ENCODE measurements at regions not wholly inside any gene's neighbourhood (a gene's known extent, or its start where the extent isn't known, plus 50 kb on each side); places are given as distances from the start of the nearest gene placed in this dataset.

DNA sequence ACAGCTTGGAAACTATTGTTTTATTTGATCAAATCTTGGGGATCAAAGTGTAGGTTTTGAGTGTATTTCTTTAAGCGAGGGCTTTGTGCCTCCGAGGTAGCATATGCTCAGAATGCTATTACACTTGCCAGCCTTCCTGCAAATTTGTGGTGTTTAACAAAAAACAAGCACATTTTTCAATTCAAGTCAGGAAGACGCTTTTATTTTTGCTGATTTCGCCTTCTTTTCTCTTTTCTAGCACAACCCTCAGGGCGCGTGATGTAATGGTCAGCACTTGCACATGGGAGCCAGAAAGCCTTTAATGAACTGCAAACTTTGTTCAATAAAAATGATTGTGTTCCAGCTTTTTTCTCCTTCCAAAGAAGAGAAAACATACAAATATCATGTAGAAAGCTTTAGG is 466.5 kb downstream of the PRKD1 start:
- no TSS peak for BruUV-seq (replicated peaks)
- Histone ChIP-seq H4K8ac (ENCODE audit: low read depth in 2 of 2, low read length in 2 of 2) (no peak overlapping the region), H3K36me3 (ENCODE audit: control insufficient read depth, insufficient read depth, low read length) (no peaks in the 10 kb centered on the region), H3K4me3 (ENCODE audit: insufficient read depth, low read depth, low read length) (no peak overlapping the region), H3K23ac (ENCODE audit: low read depth, low read length) (no peak overlapping the region; the same call in 1 of the 2 replicates), H2AFZ (replicated peaks; ENCODE audit: low read length, poor library complexity) (no peak overlapping the region), H2AK9ac (replicated peaks; ENCODE audit: low read depth, low read length, poor library complexity) (no peak overlapping the region), H3K4ac (ENCODE audit: low read depth, low read length) (no peak overlapping the region), H3K14ac (replicated peaks; ENCODE audit: low read depth, low read length) (no peak overlapping the region), H3K4me2 (ENCODE audit: low read depth, low read length) (no peak overlapping the region), H4K5ac (ENCODE audit: low read depth, low read length) (no peak overlapping the region), H3K9ac (ENCODE audit: low read depth, low read length) (no peak overlapping the region), H2BK5ac (ENCODE audit: low read depth, low read length, poor library complexity, severe bottlenecking) (no peak overlapping the region), H3K18ac (ENCODE audit: low read depth, low read length) (no peak overlapping the region), H3K56ac (ENCODE audit: extremely low read depth, insufficient read depth, low read length) (no peak overlapping the region), H2BK120ac (ENCODE audit: low read depth, low read length) (no peak overlapping the region), H2BK15ac (ENCODE audit: low read depth, low read length) (no peak overlapping the region), H3K9me3 (ENCODE audit: control insufficient read depth, insufficient read depth, low read length) (no peaks in the 10 kb centered on the region), H3K79me1 (ENCODE audit: low read depth in 1 of 2, low read length in 2 of 2) (no peaks in the 10 kb centered on the region), H2AK5ac (ENCODE audit: low read depth, low read length) (no peak overlapping the region), H3K4me1 (ENCODE audit: control insufficient read depth, insufficient read depth, low read length) (peaks cover 2% of the 10 kb centered on the region; the same call in 1 of the 2 replicates), H3K27ac (ENCODE audit: insufficient read depth, low read length) (no peak overlapping the region), H2BK20ac (ENCODE audit: low read depth, low read length) (no peak overlapping the region), H4K20me1 (ENCODE audit: insufficient read depth, low read length) (no peaks in the 10 kb centered on the region), H3K9me1 (ENCODE audit: insufficient read depth, low read length) (no peaks in the 10 kb centered on the region), H4K91ac (ENCODE audit: insufficient read depth, low read depth, low read length) (no peak overlapping the region), H3K27me3 (ENCODE audit: control insufficient read depth, insufficient read depth, low read length) (no peaks in the 10 kb centered on the region)
- POLR2A ChIA-PET (ENCODE audit: unreplicated experiment) = no interaction called here
- ATAC-seq (ENCODE audit: low read depth) (no peak), DNase-seq (no peak)
- intact Hi-C loops (cut with micrococcal nuclease) (loop anchor here (5.0 kb wide), 1 partner anchor 244 kb away; no protein-coding TSS in a partner anchor), in situ Hi-C loops (cut with MboI; ENCODE audit: low sequenced_read_pairs) (no loop called here), dilution Hi-C loops (cut with HindIII; ENCODE audit: low sequenced_read_pairs, unreplicated experiment) (no loop called here)
- WGBS, 2 experiments (ENCODE audit: extremely low coverage in 2 of 2, insufficient read length in 1 of 2) = 90% methylated on average over 2 of the region's 6 CpGs; no CpG with 5 or more reads in 1 of the 2 experiments
- TF ChIP-seq MAFK (IDR thresholded peaks at IDR 0.05; ENCODE audit: low read depth, low read length) (no peak), SMC3 (IDR thresholded peaks at IDR 0.05; ENCODE audit: low read depth, low read length) (no peak), RCOR1 (IDR thresholded peaks at IDR 0.05; ENCODE audit: insufficient replicate concordance, low read length) (no peak), CHD1 (IDR thresholded peaks at IDR 0.05; ENCODE audit: low read depth, low read length) (no peak), FOS (IDR thresholded peaks at IDR 0.05; ENCODE audit: low read depth, low read length) (no peak), RAD21 (IDR thresholded peaks at IDR 0.05; ENCODE audit: low read length) (no peak), RFX5 (IDR thresholded peaks at IDR 0.05; ENCODE audit: low read depth, low read length) (no peak), MAZ (IDR thresholded peaks at IDR 0.05; ENCODE audit: borderline replicate concordance, low read depth, low read length) (no peak), NFE2L2 (IDR thresholded peaks at IDR 0.05; ENCODE audit: low read depth, low read length) (no peak), POLR2A (IDR thresholded peaks at IDR 0.05; ENCODE audit: low read depth, low read length) (no peak), BHLHE40 (IDR thresholded peaks at IDR 0.05; ENCODE audit: low read depth, low read length) (no peak), MXI1 (IDR thresholded peaks at IDR 0.05; ENCODE audit: borderline replicate concordance, low read depth, low read length) (no peak)
- TF ChIP-seq, protein P1, sequence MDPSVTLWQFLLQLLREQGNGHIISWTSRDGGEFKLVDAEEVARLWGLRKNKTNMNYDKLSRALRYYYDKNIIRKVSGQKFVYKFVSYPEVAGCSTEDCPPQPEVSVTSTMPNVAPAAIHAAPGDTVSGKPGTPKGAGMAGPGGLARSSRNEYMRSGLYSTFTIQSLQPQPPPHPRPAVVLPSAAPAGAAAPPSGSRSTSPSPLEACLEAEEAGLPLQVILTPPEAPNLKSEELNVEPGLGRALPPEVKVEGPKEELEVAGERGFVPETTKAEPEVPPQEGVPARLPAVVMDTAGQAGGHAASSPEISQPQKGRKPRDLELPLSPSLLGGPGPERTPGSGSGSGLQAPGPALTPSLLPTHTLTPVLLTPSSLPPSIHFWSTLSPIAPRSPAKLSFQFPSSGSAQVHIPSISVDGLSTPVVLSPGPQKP (IDR thresholded peaks at IDR 0.05; ENCODE audit: borderline replicate concordance, low read depth, low read length) = no peak
- TF ChIP-seq, protein P2, sequence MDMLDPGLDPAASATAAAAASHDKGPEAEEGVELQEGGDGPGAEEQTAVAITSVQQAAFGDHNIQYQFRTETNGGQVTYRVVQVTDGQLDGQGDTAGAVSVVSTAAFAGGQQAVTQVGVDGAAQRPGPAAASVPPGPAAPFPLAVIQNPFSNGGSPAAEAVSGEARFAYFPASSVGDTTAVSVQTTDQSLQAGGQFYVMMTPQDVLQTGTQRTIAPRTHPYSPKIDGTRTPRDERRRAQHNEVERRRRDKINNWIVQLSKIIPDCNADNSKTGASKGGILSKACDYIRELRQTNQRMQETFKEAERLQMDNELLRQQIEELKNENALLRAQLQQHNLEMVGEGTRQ (IDR thresholded peaks at IDR 0.05; ENCODE audit: low read depth, low read length) = no peak
- TF ChIP-seq, protein P3, sequence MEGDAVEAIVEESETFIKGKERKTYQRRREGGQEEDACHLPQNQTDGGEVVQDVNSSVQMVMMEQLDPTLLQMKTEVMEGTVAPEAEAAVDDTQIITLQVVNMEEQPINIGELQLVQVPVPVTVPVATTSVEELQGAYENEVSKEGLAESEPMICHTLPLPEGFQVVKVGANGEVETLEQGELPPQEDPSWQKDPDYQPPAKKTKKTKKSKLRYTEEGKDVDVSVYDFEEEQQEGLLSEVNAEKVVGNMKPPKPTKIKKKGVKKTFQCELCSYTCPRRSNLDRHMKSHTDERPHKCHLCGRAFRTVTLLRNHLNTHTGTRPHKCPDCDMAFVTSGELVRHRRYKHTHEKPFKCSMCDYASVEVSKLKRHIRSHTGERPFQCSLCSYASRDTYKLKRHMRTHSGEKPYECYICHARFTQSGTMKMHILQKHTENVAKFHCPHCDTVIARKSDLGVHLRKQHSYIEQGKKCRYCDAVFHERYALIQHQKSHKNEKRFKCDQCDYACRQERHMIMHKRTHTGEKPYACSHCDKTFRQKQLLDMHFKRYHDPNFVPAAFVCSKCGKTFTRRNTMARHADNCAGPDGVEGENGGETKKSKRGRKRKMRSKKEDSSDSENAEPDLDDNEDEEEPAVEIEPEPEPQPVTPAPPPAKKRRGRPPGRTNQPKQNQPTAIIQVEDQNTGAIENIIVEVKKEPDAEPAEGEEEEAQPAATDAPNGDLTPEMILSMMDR (conservative IDR thresholded peaks at IDR 0.05; ENCODE audit: low read depth, low read length) = no peak
- CTCF ChIA-PET = no interaction called here

Data from IMR-90 (cell line).